DOHH2 (cell line): ENCODE measurements at regions not wholly inside any gene's neighbourhood (a gene's known extent, or its start where the extent isn't known, plus 50 kb on each side); places are given as distances from the start of the nearest gene placed in this dataset.

Experiments used
- H3F3A ChIP-seq: fragments of 200-600 bp; sonication (generic), shearing (Covaris generic); 2 replicates; pipeline ENCODE4 v1.6.0; 2016; ENCODE audit warnings: antibody characterized with exemption, mild to moderate bottlenecking; ENCODE audit not compliant: control insufficient read depth, insufficient read depth
- H3K27ac ChIP-seq: fragments of 200-600 bp; sonication (generic); 2 replicates; pipeline ENCODE4 v1.5.1; 2014; ENCODE audit warnings: low read depth, mild to moderate bottlenecking, low read length, moderate library complexity
- H3K27me3 ChIP-seq: fragments of 200-600 bp; sonication (generic); 2 replicates; pipeline ENCODE4 v1.6.1; 2014; ENCODE audit warnings: mild to moderate bottlenecking, low read length, mixed read lengths; ENCODE audit not compliant: control insufficient read depth
- H3K36me3 ChIP-seq: fragments of 200-600 bp; sonication (generic); 2 replicates; pipeline ENCODE4 v1.6.1; 2014; ENCODE audit warnings: mild to moderate bottlenecking, low read length, moderate library complexity, mixed read lengths; ENCODE audit not compliant: control insufficient read depth
- H3K4me1 ChIP-seq: fragments of 200-600 bp; sonication (generic); 2 replicates; pipeline ENCODE4 v1.6.1; 2014; ENCODE audit warnings: mild to moderate bottlenecking, low read length, mixed read lengths; ENCODE audit not compliant: control insufficient read depth
- H3K4me2 ChIP-seq: fragments of 200-600 bp; sonication (generic); 2 replicates; pipeline ENCODE4 v1.6.0; 2014; ENCODE audit warnings: mild to moderate bottlenecking, low read length, moderate library complexity
- H3K4me3 ChIP-seq: fragments of 200-600 bp; sonication (generic); 2 replicates; pipeline ENCODE4 v1.5.1; 2014; ENCODE audit warnings: mild to moderate bottlenecking, low read length, mixed read lengths
- H3K79me2 ChIP-seq: fragments of 200-600 bp; sonication (generic); 2 replicates; pipeline ENCODE4 v1.6.1; 2014; ENCODE audit warnings: mild to moderate bottlenecking, low read length, mixed read lengths; ENCODE audit not compliant: control insufficient read depth
- H3K9me2 ChIP-seq: fragments of 200-600 bp; sonication (generic); replicated peaks from 2 replicates; pipeline ENCODE4 v1.6.1; 2014; ENCODE audit warnings: mild to moderate bottlenecking, low read length, mixed read lengths; ENCODE audit not compliant: control insufficient read depth
- H3K9me3 ChIP-seq: fragments of 200-600 bp; sonication (generic); 2 replicates; pipeline ENCODE4 v1.6.1; 2014; ENCODE audit warnings: antibody characterized with exemption, low read length, mixed read lengths; ENCODE audit not compliant: control insufficient read depth, insufficient read depth
- H4K20me1 ChIP-seq: fragments of 200-600 bp; sonication (generic); 2 replicates; pipeline ENCODE4 v1.6.0; 2014; ENCODE audit warnings: low read depth, mild to moderate bottlenecking, antibody characterized with exemption, low read length, moderate library complexity; ENCODE audit not compliant: control insufficient read depth, insufficient read depth
- EZH2phosphoT487 ChIP-seq: fragments of 200-600 bp; sonication (generic); IDR thresholded peaks from 2 replicates; pipeline ENCODE4 v1.6.1; 2017; ENCODE audit warnings: borderline replicate concordance, mild to moderate bottlenecking, antibody characterized with exemption, low read length, moderate library complexity, mixed read lengths
- TF ChIP-seq, protein P1 (sequence below): fragments of 200-600 bp; sonication (generic); IDR thresholded peaks from one replicate; pipeline ENCODE4 v1.5.1; 2014; ENCODE audit warnings: antibody characterized with exemption, mild to moderate bottlenecking, low read depth, low read length; ENCODE audit not compliant: poor library complexity, severe bottlenecking

DNA sequence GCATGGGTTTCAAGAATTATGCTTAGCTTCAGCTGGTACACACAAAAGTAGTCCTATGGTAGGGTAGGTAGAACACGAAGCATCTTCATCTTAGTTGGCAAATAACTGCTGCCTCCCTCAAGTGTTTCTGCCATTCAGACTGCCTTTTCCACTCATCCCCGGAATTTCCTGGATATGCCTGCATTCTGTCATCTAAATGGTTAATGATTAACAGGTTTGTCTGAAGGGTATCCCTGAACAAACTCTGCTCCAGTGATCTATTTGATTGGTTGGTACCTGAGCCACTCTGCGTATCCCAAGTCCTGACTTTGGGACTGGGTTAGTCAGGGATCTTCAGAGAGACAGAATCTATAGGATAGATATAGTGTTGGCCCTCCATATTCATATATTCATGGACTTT, 272.3 kb upstream of the RAG2 start:
- Histone ChIP-seq H3F3A (no peaks in the 10 kb centered on the region), H3K27ac (no peak overlapping the region), H3K9me2 (no peaks in the 10 kb centered on the region), H3K9me3 (no peaks in the 10 kb centered on the region), H3K79me2 (no peaks in the 10 kb centered on the region), H3K36me3 (no peaks in the 10 kb centered on the region), H3K4me1 (no peaks in the 10 kb centered on the region), H3K4me3 (no peak overlapping the region), H3K27me3 (no peaks in the 10 kb centered on the region), H3K4me2 (no peak overlapping the region), H4K20me1 (no peaks in the 10 kb centered on the region)
- TF ChIP-seq, protein P1, sequence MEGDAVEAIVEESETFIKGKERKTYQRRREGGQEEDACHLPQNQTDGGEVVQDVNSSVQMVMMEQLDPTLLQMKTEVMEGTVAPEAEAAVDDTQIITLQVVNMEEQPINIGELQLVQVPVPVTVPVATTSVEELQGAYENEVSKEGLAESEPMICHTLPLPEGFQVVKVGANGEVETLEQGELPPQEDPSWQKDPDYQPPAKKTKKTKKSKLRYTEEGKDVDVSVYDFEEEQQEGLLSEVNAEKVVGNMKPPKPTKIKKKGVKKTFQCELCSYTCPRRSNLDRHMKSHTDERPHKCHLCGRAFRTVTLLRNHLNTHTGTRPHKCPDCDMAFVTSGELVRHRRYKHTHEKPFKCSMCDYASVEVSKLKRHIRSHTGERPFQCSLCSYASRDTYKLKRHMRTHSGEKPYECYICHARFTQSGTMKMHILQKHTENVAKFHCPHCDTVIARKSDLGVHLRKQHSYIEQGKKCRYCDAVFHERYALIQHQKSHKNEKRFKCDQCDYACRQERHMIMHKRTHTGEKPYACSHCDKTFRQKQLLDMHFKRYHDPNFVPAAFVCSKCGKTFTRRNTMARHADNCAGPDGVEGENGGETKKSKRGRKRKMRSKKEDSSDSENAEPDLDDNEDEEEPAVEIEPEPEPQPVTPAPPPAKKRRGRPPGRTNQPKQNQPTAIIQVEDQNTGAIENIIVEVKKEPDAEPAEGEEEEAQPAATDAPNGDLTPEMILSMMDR: no peak
- no peak for TF ChIP-seq EZH2phosphoT487

DNA sequence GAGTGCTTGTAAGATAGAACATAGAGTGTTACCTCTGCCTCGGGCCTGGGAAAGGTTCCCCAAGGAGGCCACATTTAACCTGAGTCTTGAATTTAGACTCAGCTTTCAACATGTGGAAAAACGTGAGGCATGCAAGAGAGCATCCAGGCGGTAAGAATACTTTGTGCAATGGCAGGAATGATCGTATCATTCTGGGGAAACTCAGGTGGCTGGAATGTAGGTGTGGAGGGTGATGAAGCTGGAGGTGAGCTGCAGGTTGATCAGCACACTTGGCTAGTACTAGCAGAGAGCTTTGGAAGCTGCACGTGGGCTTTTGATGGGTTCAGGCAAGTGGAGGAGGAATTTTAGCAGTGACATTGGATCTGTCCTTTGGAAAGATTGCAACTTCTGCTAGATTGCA, 270.3 kb upstream of the RAG2 start:
- no peaks in the 10 kb centered on the region for H3K27me3 ChIP-seq
- no peaks in the 10 kb centered on the region for H3K4me1 ChIP-seq
- H3K9me3 ChIP-seq: no peaks in the 10 kb centered on the region
- no peak overlapping the region for H3K27ac ChIP-seq
- TF ChIP-seq EZH2phosphoT487: no peak
- TF ChIP-seq, protein P1: no peak
- H3K36me3 ChIP-seq: no peaks in the 10 kb centered on the region
- H3K4me3 ChIP-seq: no peak overlapping the region
- H3F3A ChIP-seq: no peaks in the 10 kb centered on the region
- H3K9me2 ChIP-seq: no peaks in the 10 kb centered on the region
- no peak overlapping the region for H3K4me2 ChIP-seq
- H4K20me1 ChIP-seq: no peaks in the 10 kb centered on the region
- H3K79me2 ChIP-seq: no peaks in the 10 kb centered on the region

DNA sequence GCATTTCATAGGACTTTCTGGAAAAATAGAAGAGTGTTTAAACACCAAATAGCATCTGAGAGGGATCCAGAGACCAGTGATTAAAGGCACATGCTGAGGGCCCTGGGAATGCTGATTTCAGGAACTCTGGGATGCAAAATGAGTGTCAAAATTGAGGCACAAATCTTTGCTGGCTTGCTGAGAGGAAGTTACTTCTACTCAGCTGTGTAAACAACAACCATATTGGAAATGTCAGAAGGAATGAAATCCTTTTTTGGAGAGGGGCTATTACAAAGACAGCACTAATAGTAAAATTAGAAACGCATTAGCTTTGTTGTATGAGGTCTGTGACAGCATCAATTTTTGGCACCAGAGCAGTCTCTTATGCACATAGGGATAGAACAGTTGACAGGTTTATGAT, 267.8 kb upstream of the RAG2 start:
- no peaks in the 10 kb centered on the region for H3F3A ChIP-seq
- H3K4me1 ChIP-seq: no peaks in the 10 kb centered on the region
- TF ChIP-seq, protein P1: no peak
- TF ChIP-seq EZH2phosphoT487: no peak
- H3K27ac ChIP-seq: no peak overlapping the region
- no peaks in the 10 kb centered on the region for H3K9me2 ChIP-seq
- H3K9me3 ChIP-seq: no peaks in the 10 kb centered on the region
- H3K4me2 ChIP-seq: no peak overlapping the region
- H3K27me3 ChIP-seq: no peaks in the 10 kb centered on the region
- H3K4me3 ChIP-seq: no peak overlapping the region
- H3K36me3 ChIP-seq: no peaks in the 10 kb centered on the region
- no peaks in the 10 kb centered on the region for H4K20me1 ChIP-seq
- no peaks in the 10 kb centered on the region for H3K79me2 ChIP-seq

DNA sequence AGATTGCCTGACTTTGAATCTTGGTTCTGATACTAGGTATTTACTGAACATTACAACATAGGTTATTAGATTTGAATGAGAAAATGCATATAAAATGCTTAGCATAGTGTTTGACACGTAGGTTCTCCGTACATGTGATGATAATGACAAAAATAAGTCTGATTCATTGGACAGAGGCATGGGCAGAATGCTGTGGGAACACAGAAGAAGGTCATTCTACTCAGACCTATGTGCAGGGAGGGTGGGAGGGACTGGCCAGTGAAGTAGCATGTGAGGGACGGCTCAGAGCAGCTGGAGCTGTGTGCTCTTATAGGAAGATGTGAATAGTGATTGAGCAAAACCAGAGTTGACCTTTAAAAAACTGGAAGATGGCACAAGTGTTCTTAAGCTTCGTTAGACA, 256.8 kb upstream of the RAG2 start:
- Histone ChIP-seq H3K9me2 (no peaks in the 10 kb centered on the region), H3K79me2 (no peaks in the 10 kb centered on the region), H3K4me2 (no peak overlapping the region), H4K20me1 (no peaks in the 10 kb centered on the region), H3K27ac (no peak overlapping the region), H3K4me1 (no peaks in the 10 kb centered on the region), H3K9me3 (no peaks in the 10 kb centered on the region), H3K36me3 (no peaks in the 10 kb centered on the region), H3K4me3 (no peak overlapping the region), H3F3A (no peaks in the 10 kb centered on the region), H3K27me3 (no peaks in the 10 kb centered on the region)
- TF ChIP-seq, protein P1: no peak
- no peak for TF ChIP-seq EZH2phosphoT487
